ENCODE measurements at regions not wholly inside any gene's neighbourhood (a gene's known extent, or its start where the extent isn't known, plus 50 kb on each side); places are given as distances from the start of the nearest gene placed in this dataset.

DNA sequence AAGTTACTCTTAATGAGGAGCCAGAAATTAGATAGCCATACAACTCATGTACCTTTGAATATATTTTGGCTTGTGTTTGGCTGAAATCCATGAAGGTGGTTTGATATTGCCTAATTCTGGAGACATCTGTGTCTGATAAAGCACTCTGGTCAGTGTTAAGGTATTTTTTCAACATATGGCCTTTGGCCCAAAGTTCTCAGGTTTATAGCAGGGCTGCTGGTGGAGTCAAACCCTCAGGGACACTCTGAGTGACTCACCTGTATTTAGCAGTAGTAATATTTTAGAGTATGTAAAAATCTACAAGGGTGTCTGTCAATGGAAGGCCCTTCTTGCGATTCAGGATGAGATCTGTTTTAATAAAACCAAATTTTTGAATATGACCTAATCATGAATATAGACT is 666.5 kb downstream of the SLC4A3 start:
- Histone ChIP-seq H3K27ac (no peak overlapping the region), H3K4me3 (no peak overlapping the region), H3K36me3 (no peaks in the 10 kb centered on the region), H3K9me3 (peaks cover 0 to 8% (median 3%) of the 10 kb centered on the region in 4 donors), H3K4me1 (no peaks in the 10 kb centered on the region), H3K27me3 (no peaks in the 10 kb centered on the region)
- no peak for DNase-seq (ENCODE audit: low spot score in 2 of 2)
- TF ChIP-seq EP300 (IDR thresholded peaks at IDR 0.05) (no peak), POLR2A (IDR thresholded peaks at IDR 0.05) (no peak)
- TF ChIP-seq, protein P1, sequence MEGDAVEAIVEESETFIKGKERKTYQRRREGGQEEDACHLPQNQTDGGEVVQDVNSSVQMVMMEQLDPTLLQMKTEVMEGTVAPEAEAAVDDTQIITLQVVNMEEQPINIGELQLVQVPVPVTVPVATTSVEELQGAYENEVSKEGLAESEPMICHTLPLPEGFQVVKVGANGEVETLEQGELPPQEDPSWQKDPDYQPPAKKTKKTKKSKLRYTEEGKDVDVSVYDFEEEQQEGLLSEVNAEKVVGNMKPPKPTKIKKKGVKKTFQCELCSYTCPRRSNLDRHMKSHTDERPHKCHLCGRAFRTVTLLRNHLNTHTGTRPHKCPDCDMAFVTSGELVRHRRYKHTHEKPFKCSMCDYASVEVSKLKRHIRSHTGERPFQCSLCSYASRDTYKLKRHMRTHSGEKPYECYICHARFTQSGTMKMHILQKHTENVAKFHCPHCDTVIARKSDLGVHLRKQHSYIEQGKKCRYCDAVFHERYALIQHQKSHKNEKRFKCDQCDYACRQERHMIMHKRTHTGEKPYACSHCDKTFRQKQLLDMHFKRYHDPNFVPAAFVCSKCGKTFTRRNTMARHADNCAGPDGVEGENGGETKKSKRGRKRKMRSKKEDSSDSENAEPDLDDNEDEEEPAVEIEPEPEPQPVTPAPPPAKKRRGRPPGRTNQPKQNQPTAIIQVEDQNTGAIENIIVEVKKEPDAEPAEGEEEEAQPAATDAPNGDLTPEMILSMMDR (IDR thresholded peaks at IDR 0.05): no peak
- WGBS, 2 donors: 89 to 100% methylated on average over 1 of the region's 1 CpG

DNA sequence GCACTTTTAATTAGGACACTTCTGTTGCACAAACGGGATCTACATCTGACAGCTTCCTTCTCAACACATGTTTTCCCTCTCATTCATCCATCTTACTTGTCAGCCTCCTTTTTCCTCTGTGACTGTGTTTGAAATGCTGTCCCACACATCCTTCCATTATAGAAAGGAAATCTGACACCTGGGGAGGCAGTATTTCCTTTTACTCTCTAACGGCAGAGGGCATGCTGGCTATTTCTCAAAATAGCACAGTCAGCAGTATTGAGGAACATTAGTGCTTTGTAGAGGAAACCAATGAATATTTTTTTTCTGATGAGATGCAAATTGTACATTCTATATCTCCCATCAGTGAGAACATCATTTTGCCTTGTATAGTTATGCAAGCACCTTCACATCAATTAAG is 668.7 kb downstream of the SLC4A3 start:
- no peak for TF ChIP-seq POLR2A (IDR thresholded peaks at IDR 0.05)
- H3K27ac ChIP-seq: no peak overlapping the region
- H3K36me3 ChIP-seq: no peaks in the 10 kb centered on the region
- no peak overlapping the region for H3K4me3 ChIP-seq
- peaks cover 0 to 8% (median 3%) of the 10 kb centered on the region in 4 donors for H3K9me3 ChIP-seq
- no peaks in the 10 kb centered on the region for H3K4me1 ChIP-seq
- no peak for DNase-seq (ENCODE audit: low spot score in 2 of 2)
- 19 to 21% methylated on average over 2 of the region's 2 CpGs for WGBS, 2 donors
- no peaks in the 10 kb centered on the region for H3K27me3 ChIP-seq

DNA sequence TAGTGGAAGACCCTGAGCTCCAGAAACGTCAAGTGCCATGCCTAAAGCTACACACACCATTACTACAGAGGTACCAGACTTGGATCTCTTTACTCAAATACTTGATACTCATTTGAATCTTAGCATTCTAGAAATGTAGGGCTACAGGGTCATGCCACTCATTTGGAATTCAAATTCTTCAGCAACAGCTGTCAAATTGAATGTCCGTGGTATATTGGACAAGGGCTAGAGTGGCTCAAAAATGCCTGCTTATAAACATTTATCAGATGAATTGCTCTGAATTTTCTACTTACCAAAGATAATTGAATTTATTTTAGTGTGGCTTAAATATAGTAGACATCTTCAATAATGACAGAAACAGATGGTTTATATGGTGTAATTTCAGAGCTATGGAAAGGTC is 669.7 kb downstream of the SLC4A3 start:
- H3K4me3 ChIP-seq: no peak overlapping the region
- H3K27ac ChIP-seq: no peak overlapping the region
- DNase-seq (ENCODE audit: low spot score in 2 of 2): no peak
- no peaks in the 10 kb centered on the region for H3K4me1 ChIP-seq
- TF ChIP-seq, protein P1 (IDR thresholded peaks at IDR 0.05): no peak
- no peak for TF ChIP-seq EP300 (IDR thresholded peaks at IDR 0.05)
- TF ChIP-seq POLR2A (IDR thresholded peaks at IDR 0.05): no peak
- WGBS, 2 donors: 74 to 83% methylated on average over 2 of the region's 2 CpGs
- H3K36me3 ChIP-seq: no peaks in the 10 kb centered on the region
- no peaks in the 10 kb centered on the region for H3K27me3 ChIP-seq
- H3K9me3 ChIP-seq: peaks cover 0 to 8% (median 2%) of the 10 kb centered on the region in 4 donors

DNA sequence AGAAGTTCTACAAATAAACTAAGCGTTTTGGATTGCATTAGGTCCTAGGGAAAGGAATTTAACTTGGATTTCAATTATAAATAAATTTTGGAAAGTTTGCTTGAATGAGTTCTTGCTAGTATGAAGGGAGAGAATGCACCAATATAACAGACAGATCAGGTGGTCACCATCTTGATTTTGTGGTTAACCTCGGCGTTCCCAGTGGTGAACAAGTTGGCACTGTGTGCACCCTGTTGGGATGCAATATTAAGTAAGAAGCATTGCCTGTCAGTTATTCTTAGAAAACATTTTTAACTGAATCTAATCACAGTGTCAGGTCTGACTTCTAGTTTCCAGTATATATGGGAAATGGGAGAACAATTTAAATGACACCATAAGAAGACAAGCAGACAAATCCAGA is 673.4 kb downstream of the SLC4A3 start:
- WGBS, 2 donors: 76 to 77% methylated on average over 3 of the region's 3 CpGs

DNA sequence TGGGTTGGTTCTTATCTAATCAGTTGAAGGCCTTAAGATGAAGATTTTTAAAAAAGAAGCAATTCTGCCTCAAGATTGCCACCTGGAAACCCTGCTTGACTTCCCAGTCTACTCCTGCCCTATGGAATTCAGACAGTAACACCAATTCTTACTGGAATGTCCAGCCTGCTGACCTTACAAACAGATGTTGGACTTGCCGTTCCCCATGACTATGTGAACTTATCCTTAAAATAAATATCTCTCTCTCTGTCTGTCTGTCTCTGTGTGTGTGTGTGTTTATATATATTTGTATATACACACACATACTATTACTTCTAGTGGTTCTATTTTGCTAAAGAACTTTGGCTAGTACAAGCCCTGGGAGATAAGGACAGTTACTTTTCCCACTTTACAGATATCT is 675.3 kb downstream of the SLC4A3 start:
- TF ChIP-seq, protein P1 (IDR thresholded peaks at IDR 0.05): no peak
- TF ChIP-seq EP300 (IDR thresholded peaks at IDR 0.05) (no peak), POLR2A (IDR thresholded peaks at IDR 0.05) (no peak)
- Histone ChIP-seq H3K4me1 (no peaks in the 10 kb centered on the region), H3K27me3 (no peaks in the 10 kb centered on the region), H3K9me3 (no peaks in the 10 kb centered on the region), H3K36me3 (no peaks in the 10 kb centered on the region), H3K27ac (no peak overlapping the region), H3K4me3 (no peak overlapping the region)
- WGBS, 2 donors: 57 to 75% methylated on average over 1 of the region's 1 CpG
- no peak for DNase-seq (ENCODE audit: low spot score in 2 of 2)

More for the DNA sequence above, 673.4 kb downstream of the SLC4A3 start:
- no peaks in the 10 kb centered on the region for H3K4me1 ChIP-seq
- H3K27me3 ChIP-seq: no peaks in the 10 kb centered on the region
- TF ChIP-seq POLR2A (IDR thresholded peaks at IDR 0.05) (no peak), EP300 (IDR thresholded peaks at IDR 0.05) (no peak)
- TF ChIP-seq, protein P1 (IDR thresholded peaks at IDR 0.05): no peak
- DNase-seq (ENCODE audit: low spot score in 2 of 2): no peak
- no peaks in the 10 kb centered on the region for H3K36me3 ChIP-seq
- H3K9me3 ChIP-seq: no peaks in the 10 kb centered on the region
- H3K27ac ChIP-seq: no peak overlapping the region
- H3K4me3 ChIP-seq: no peak overlapping the region

DNA sequence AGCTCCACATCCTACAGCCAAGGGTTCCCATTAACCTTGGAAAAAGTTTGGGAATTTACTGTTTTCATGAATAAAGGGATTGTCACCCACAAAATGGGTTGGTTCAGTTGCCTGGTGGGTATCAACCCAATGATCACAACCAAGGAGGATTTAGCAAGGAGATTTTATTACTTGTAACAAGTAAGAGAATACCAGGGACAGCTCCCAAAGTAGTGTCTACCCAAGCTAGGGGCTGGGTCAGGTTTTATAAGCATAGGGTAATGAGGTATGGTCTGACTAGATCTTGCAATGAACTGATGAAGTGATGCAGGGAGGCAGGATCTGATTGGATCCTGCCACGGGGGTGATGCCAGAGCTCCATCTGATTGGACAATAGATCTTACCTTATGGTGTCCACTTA is 681.8 kb downstream of the SLC4A3 start:
- H3K4me1 ChIP-seq: no peaks in the 10 kb centered on the region
- H3K27me3 ChIP-seq: no peaks in the 10 kb centered on the region
- 80 to 89% methylated on average over 1 of the region's 1 CpG for WGBS, 2 donors
- no peak overlapping the region for H3K4me3 ChIP-seq
- no peak for TF ChIP-seq EP300 (IDR thresholded peaks at IDR 0.05)
- no peak overlapping the region for H3K27ac ChIP-seq
- no peak for DNase-seq (ENCODE audit: low spot score in 2 of 2)
- H3K9me3 ChIP-seq: no peaks in the 10 kb centered on the region
- H3K36me3 ChIP-seq: no peaks in the 10 kb centered on the region
